SU-DHL-6 (cell line): ENCODE measurements at regions not wholly inside any gene's neighbourhood (a gene's known extent, or its start where the extent isn't known, plus 50 kb on each side); places are given as distances from the start of the nearest gene placed in this dataset.

Source experiments
- EZH2phosphoT487 ChIP-seq: fragments of 200-600 bp; sonication (generic), shearing (Covaris generic); conservative IDR thresholded peaks from 2 replicates; pipeline ENCODE4 v1.6.1; 2018; ENCODE audit warnings: mild to moderate bottlenecking, antibody characterized with exemption, low read length, moderate library complexity, mixed read lengths
- TF ChIP-seq, protein P1 (sequence below): fragments of 200-600 bp; sonication (generic); IDR thresholded peaks from one replicate; pipeline ENCODE4 v1.5.1; 2017; ENCODE audit warnings: antibody characterized with exemption, mild to moderate bottlenecking, low read length, moderate library complexity; ENCODE audit not compliant: insufficient read depth, poor library complexity, severe bottlenecking

DNA sequence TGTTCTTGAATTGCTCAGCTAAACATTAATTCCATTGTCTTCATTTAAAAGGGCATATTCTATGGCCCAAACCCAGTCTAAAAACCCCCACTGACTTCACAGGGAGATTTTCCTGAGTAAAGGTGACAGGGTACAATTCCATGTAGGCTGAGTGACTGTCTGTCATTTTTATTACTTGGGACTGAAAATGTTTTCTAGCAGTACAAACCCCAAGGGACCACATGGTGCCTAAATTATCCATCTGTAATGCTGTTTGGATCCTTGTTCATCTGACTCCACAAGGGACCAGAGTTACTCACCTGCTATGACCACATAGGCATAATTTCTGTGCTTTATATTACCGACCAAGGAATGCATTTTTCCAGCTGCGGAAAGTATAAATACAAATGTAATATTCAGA lies 349.1 kb downstream of the ZNF608 start:
- TF ChIP-seq, protein P1, sequence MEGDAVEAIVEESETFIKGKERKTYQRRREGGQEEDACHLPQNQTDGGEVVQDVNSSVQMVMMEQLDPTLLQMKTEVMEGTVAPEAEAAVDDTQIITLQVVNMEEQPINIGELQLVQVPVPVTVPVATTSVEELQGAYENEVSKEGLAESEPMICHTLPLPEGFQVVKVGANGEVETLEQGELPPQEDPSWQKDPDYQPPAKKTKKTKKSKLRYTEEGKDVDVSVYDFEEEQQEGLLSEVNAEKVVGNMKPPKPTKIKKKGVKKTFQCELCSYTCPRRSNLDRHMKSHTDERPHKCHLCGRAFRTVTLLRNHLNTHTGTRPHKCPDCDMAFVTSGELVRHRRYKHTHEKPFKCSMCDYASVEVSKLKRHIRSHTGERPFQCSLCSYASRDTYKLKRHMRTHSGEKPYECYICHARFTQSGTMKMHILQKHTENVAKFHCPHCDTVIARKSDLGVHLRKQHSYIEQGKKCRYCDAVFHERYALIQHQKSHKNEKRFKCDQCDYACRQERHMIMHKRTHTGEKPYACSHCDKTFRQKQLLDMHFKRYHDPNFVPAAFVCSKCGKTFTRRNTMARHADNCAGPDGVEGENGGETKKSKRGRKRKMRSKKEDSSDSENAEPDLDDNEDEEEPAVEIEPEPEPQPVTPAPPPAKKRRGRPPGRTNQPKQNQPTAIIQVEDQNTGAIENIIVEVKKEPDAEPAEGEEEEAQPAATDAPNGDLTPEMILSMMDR = no peak
- no peak for TF ChIP-seq EZH2phosphoT487
